ENCODE measurements at regions not wholly inside any gene's neighbourhood (a gene's known extent, or its start where the extent isn't known, plus 50 kb on each side); places are given as distances from the start of the nearest gene placed in this dataset.
A peak's percentile ranks its signal among the peaks of the same experiment; 100 is the strongest.

DNA sequence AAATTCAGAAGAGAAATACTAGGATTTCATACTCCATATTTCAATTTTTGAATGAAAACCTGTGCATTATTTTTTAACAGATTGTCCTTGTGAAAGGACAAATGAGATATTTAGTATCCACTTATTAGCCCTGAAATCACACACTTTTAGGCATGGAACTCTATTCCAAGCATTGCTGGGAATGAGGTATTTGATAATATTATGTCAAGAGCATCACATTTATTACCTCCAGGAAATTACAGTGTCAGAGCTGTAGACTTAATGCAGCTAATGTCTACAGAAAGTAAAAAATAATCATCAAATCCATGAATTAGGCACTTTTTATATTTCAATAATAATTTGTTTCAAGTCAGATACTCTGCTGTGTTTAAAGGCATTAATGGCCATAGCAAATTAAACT, 753.8 kb downstream of the REEP3 start:
- Histone ChIP-seq H3K36me3 (ENCODE audit: control insufficient read depth, insufficient read depth, low read length) (no peaks in the 10 kb centered on the region), H3K27ac (ENCODE audit: low read length) (no peak overlapping the region), H3K4me3 (ENCODE audit: low read length) (no peak overlapping the region), H3K27me3 (ENCODE audit: control insufficient read depth, insufficient read depth, low read length) (no peaks in the 10 kb centered on the region), H3K4me1 (ENCODE audit: control insufficient read depth, insufficient read depth, low read length) (no peaks in the 10 kb centered on the region), H3K9me3 (replicated peaks; ENCODE audit: control insufficient read depth, low read depth, low read length) (no peaks in the 10 kb centered on the region)
- DNase-seq: no peak

GRCh38 chr10:64275774-64276173, 754.6 kb downstream of the REEP3 start:
- no CpG with 5 or more reads among the region's 2 CpGs for WGBS (ENCODE audit: insufficient coverage)
- no peaks in the 10 kb centered on the region for H3K27me3 ChIP-seq (ENCODE audit: control insufficient read depth, insufficient read depth, low read length)
- no peak for DNase-seq
- no peaks in the 10 kb centered on the region for H3K36me3 ChIP-seq (ENCODE audit: control insufficient read depth, insufficient read depth, low read length)
- no peak overlapping the region for H3K27ac ChIP-seq (ENCODE audit: low read length)
- no peak overlapping the region for H3K4me3 ChIP-seq (ENCODE audit: low read length)
- H3K9me3 ChIP-seq (replicated peaks; ENCODE audit: control insufficient read depth, low read depth, low read length): no peaks in the 10 kb centered on the region
- H3K4me1 ChIP-seq (ENCODE audit: control insufficient read depth, insufficient read depth, low read length): no peaks in the 10 kb centered on the region

GRCh38 chr10:64277536-64277935, 756.3 kb downstream of the REEP3 start:
- H3K36me3 ChIP-seq (ENCODE audit: control insufficient read depth, insufficient read depth, low read length): no peaks in the 10 kb centered on the region
- no peaks in the 10 kb centered on the region for H3K9me3 ChIP-seq (replicated peaks; ENCODE audit: control insufficient read depth, low read depth, low read length)
- H3K4me1 ChIP-seq (ENCODE audit: control insufficient read depth, insufficient read depth, low read length): no peaks in the 10 kb centered on the region
- 43% methylated on average over 1 of the region's 3 CpGs for WGBS (ENCODE audit: insufficient coverage)
- H3K4me3 ChIP-seq (ENCODE audit: low read length): no peak overlapping the region
- DNase-seq: peak; percentile 13
- no peaks in the 10 kb centered on the region for H3K27me3 ChIP-seq (ENCODE audit: control insufficient read depth, insufficient read depth, low read length)
- H3K27ac ChIP-seq (ENCODE audit: low read length): no peak overlapping the region

GRCh38 chr10:64283621-64284020, 762.4 kb downstream of the REEP3 start:
- H3K4me1 ChIP-seq (ENCODE audit: control insufficient read depth, insufficient read depth, low read length): no peaks in the 10 kb centered on the region
- H3K27ac ChIP-seq (ENCODE audit: low read length): no peak overlapping the region
- 67% methylated on average over 1 of the region's 3 CpGs for WGBS (ENCODE audit: insufficient coverage)
- no peaks in the 10 kb centered on the region for H3K36me3 ChIP-seq (ENCODE audit: control insufficient read depth, insufficient read depth, low read length)
- H3K27me3 ChIP-seq (ENCODE audit: control insufficient read depth, insufficient read depth, low read length): no peaks in the 10 kb centered on the region
- DNase-seq: no peak
- H3K4me3 ChIP-seq (ENCODE audit: low read length): no peak overlapping the region
- no peaks in the 10 kb centered on the region for H3K9me3 ChIP-seq (replicated peaks; ENCODE audit: control insufficient read depth, low read depth, low read length)

- no peak overlapping the region for H3K4me3 ChIP-seq (ENCODE audit: low read length)
- no peaks in the 10 kb centered on the region for H3K9me3 ChIP-seq (replicated peaks; ENCODE audit: control insufficient read depth, low read depth, low read length)
- no CpG with 5 or more reads among the region's 2 CpGs for WGBS (ENCODE audit: insufficient coverage)
These were observed 765.3 kb downstream of the REEP3 start for GRCh38 chr10:64286533-64286932.

DNA sequence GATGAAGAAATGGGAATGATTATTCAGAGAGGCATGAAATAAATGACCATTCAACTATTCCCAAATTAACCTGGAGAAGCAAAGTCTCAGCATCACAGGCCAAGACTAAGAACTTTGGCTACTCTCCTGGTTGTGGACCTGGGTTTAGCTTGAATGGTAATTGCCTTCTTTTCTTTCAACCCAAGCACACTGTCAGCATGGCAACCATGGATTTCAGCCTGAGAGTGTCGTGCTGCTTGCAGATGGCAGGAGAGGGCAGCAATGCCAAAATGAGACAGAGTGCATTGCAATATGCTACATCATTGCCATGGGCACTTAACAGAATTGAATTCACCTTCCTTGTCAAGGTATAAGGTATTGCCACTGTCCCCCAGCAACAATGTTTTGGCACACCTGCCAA, 767.2 kb downstream of the REEP3 start:
- no peak for DNase-seq
- Histone ChIP-seq H3K36me3 (ENCODE audit: control insufficient read depth, insufficient read depth, low read length) (no peaks in the 10 kb centered on the region), H3K27me3 (ENCODE audit: control insufficient read depth, insufficient read depth, low read length) (no peaks in the 10 kb centered on the region), H3K27ac (ENCODE audit: low read length) (no peak overlapping the region), H3K9me3 (replicated peaks; ENCODE audit: control insufficient read depth, low read depth, low read length) (no peaks in the 10 kb centered on the region), H3K4me1 (ENCODE audit: control insufficient read depth, insufficient read depth, low read length) (no peaks in the 10 kb centered on the region), H3K4me3 (ENCODE audit: low read length) (no peak overlapping the region)
- WGBS (ENCODE audit: insufficient coverage): 86% methylated on average over 1 of the region's 1 CpG

More at GRCh38 chr10:64286533-64286932, 765.3 kb downstream of the REEP3 start:
- Histone ChIP-seq H3K27ac (ENCODE audit: low read length) (no peak overlapping the region), H3K27me3 (ENCODE audit: control insufficient read depth, insufficient read depth, low read length) (no peaks in the 10 kb centered on the region), H3K36me3 (ENCODE audit: control insufficient read depth, insufficient read depth, low read length) (no peaks in the 10 kb centered on the region), H3K4me1 (ENCODE audit: control insufficient read depth, insufficient read depth, low read length) (no peaks in the 10 kb centered on the region)
- DNase-seq: no peak

DNA sequence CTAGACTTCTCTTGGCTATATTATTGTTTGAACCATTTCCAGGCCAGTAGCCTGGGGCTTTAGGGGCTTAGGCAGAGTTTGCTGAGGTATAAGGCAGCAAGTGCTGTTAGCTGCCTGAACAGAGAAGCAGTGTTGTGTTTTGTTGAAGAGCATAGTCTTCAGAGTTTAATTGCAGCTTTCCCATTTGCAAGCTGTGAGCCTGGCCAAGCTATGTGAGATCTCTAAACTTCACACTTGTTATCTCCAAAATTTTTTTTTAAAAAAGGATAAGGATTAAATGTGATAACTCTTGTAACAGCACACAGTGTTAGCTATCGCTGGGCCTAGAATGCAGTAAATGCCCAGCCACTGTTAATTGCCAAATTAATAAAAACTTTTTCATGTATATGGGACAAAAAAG, 782.4 kb downstream of the REEP3 start:
- no peak overlapping the region for H3K27ac ChIP-seq (ENCODE audit: low read length)
- no peaks in the 10 kb centered on the region for H3K4me1 ChIP-seq (ENCODE audit: control insufficient read depth, insufficient read depth, low read length)
- no peaks in the 10 kb centered on the region for H3K27me3 ChIP-seq (ENCODE audit: control insufficient read depth, insufficient read depth, low read length)
- no CpG with 5 or more reads among the region's 1 CpG for WGBS (ENCODE audit: insufficient coverage)
- DNase-seq: no peak
- H3K4me3 ChIP-seq (ENCODE audit: low read length): no peak overlapping the region
- no peaks in the 10 kb centered on the region for H3K36me3 ChIP-seq (ENCODE audit: control insufficient read depth, insufficient read depth, low read length)
- no peaks in the 10 kb centered on the region for H3K9me3 ChIP-seq (replicated peaks; ENCODE audit: control insufficient read depth, low read depth, low read length)

DNA sequence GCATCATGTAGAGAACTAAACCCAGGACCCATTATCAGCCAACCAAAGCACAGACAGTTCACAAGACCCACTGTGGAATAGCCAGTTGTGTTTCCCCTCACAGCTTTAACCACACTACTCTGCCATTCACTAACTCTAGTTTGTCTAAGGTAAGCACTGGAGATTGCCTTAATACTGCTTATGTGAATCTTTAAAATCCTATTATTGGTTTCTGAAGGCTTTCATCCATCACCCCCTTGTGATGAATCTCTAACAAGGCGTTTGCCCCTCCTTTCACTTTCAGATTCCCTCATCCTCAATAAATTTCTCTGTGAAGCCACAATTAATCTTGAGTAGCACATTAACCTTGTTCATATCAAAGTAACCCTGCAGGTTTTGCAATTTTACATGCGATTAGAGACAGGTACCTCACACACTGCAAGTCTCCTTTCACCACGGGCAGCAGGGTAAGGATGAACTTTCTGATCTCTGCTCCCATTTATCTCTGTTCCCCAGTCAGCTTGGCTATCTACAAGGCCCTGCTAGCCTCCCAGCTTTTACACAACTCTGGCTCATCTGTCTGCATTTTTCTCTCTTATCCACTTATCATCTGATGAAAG, 785.6 kb downstream of the REEP3 start:
- Histone ChIP-seq H3K36me3 (ENCODE audit: control insufficient read depth, insufficient read depth, low read length) (no peaks in the 10 kb centered on the region), H3K9me3 (replicated peaks; ENCODE audit: control insufficient read depth, low read depth, low read length) (no peaks in the 10 kb centered on the region), H3K4me1 (ENCODE audit: control insufficient read depth, insufficient read depth, low read length) (no peaks in the 10 kb centered on the region), H3K27me3 (ENCODE audit: control insufficient read depth, insufficient read depth, low read length) (no peaks in the 10 kb centered on the region), H3K4me3 (ENCODE audit: low read length) (no peak overlapping the region), H3K27ac (ENCODE audit: low read length) (no peak overlapping the region)
- no peak for DNase-seq
- 54% methylated on average over 3 of the region's 3 CpGs for WGBS (ENCODE audit: insufficient coverage)

- no peak overlapping the region for H3K27ac ChIP-seq (ENCODE audit: low read length)
- no CpG with 5 or more reads among the region's 5 CpGs for WGBS (ENCODE audit: insufficient coverage)
- DNase-seq: no peak
These were observed 791.7 kb downstream of the REEP3 start for GRCh38 chr10:64312876-64313275.

GRCh38 chr10:64313967-64314366, 792.8 kb downstream of the REEP3 start:
- WGBS (ENCODE audit: insufficient coverage): 57% methylated on average over 1 of the region's 2 CpGs
- Histone ChIP-seq H3K27ac (ENCODE audit: low read length) (no peak overlapping the region), H3K27me3 (ENCODE audit: control insufficient read depth, insufficient read depth, low read length) (no peaks in the 10 kb centered on the region), H3K9me3 (replicated peaks; ENCODE audit: control insufficient read depth, low read depth, low read length) (no peaks in the 10 kb centered on the region), H3K4me1 (ENCODE audit: control insufficient read depth, insufficient read depth, low read length) (no peaks in the 10 kb centered on the region), H3K4me3 (ENCODE audit: low read length) (no peak overlapping the region), H3K36me3 (ENCODE audit: control insufficient read depth, insufficient read depth, low read length) (no peaks in the 10 kb centered on the region)
- DNase-seq: no peak

More at GRCh38 chr10:64312876-64313275, 791.7 kb downstream of the REEP3 start:
- no peaks in the 10 kb centered on the region for H3K9me3 ChIP-seq (replicated peaks; ENCODE audit: control insufficient read depth, low read depth, low read length)
- H3K4me1 ChIP-seq (ENCODE audit: control insufficient read depth, insufficient read depth, low read length): no peaks in the 10 kb centered on the region
- no peaks in the 10 kb centered on the region for H3K27me3 ChIP-seq (ENCODE audit: control insufficient read depth, insufficient read depth, low read length)
- H3K4me3 ChIP-seq (ENCODE audit: low read length): no peak overlapping the region
- H3K36me3 ChIP-seq (ENCODE audit: control insufficient read depth, insufficient read depth, low read length): no peaks in the 10 kb centered on the region

- 0% methylated on average over 1 of the region's 1 CpG for WGBS (ENCODE audit: insufficient coverage)
- H3K36me3 ChIP-seq (ENCODE audit: control insufficient read depth, insufficient read depth, low read length): no peaks in the 10 kb centered on the region
- H3K9me3 ChIP-seq (replicated peaks; ENCODE audit: control insufficient read depth, low read depth, low read length): no peaks in the 10 kb centered on the region
- no peak for DNase-seq
- H3K4me3 ChIP-seq (ENCODE audit: low read length): no peak overlapping the region
- H3K4me1 ChIP-seq (ENCODE audit: control insufficient read depth, insufficient read depth, low read length): no peaks in the 10 kb centered on the region
- H3K27ac ChIP-seq (ENCODE audit: low read length): no peak overlapping the region
- H3K27me3 ChIP-seq (ENCODE audit: control insufficient read depth, insufficient read depth, low read length): no peaks in the 10 kb centered on the region
These were observed 795.2 kb downstream of the REEP3 start for GRCh38 chr10:64316416-64316815.
